GM12878 (cell line): ENCODE measurements at regions not wholly inside any gene's neighbourhood (a gene's known extent, or its start where the extent isn't known, plus 50 kb on each side); places are given as distances from the start of the nearest gene placed in this dataset.

ENCODE experiments used
- ATAC-seq: fragments of 200-7000 bp; cut with Tn5 transposase; 3 replicates; pipeline ENCODE4 v1.9.1; 2020; ENCODE audit warnings: mild to moderate bottlenecking, moderate library complexity
- BruUV-seq: library from RNA; stranded (reverse); fragments of 400-500 nt; replicated peaks from 2 replicates; lab custom pipeline; 2021; lab: Mats Ljungman, UMichigan
- CTCF ChIA-PET: fragments of 300-600 bp; sonication (Branson Sonifier 250); formaldehyde crosslinking; extraction: SDS; loops from one replicate; lab custom pipeline; 2021; ENCODE audit warnings: inconsistent platforms; lab: Yijun Ruan, JAX
- POLR2A ChIA-PET: fragments of 350-600 bp; formaldehyde crosslinking; extraction: SDS; loops from one replicate; lab custom pipeline; 2021; ENCODE audit warnings: inconsistent platforms; lab: Charles Lee
- RAD21 ChIA-PET: fragments of 300-600 bp; sonication (Branson Sonifier 250); formaldehyde crosslinking; loops from one replicate; lab custom pipeline; 2023; ENCODE audit warnings: antibody characterized with exemption; ENCODE audit not compliant: unreplicated experiment; lab: Charles Lee
- SMC1A ChIA-PET: fragments of 300-600 bp; sonication (Branson Sonifier 250); formaldehyde crosslinking; loops from one replicate; lab custom pipeline; 2023; ENCODE audit not compliant: unreplicated experiment, uncharacterized antibody; lab: Charles Lee
- DNase-seq: peaks from one replicate; pipeline ENCODE4 v3.0.0-alpha.2; 2011; ENCODE audit warnings: low read depth, low spot score
- FAIRE-seq: peaks from 3 replicates; lab custom pipeline; 2011; peaks lifted over from hg19 to GRCh38; lab: Jason Lieb, UNC
- H2AFZ ChIP-seq: 2 replicates; pipeline ENCODE4 v1.6.0; 2011; ENCODE audit warnings: low read depth, low read length, control low read depth; ENCODE audit not compliant: control insufficient read depth
- H3K27ac ChIP-seq: 2 replicates; pipeline ENCODE4 v1.5.1; 2011; ENCODE audit warnings: control low read depth; ENCODE audit not compliant: control insufficient read depth, insufficient read depth
- H3K27me3 ChIP-seq, 2 experiments: replicated peaks in 1 of 2; 2 replicates each; pipeline versions ENCODE4 v1.6.0 to v1.6.1; 2011; ENCODE audit warnings: low read length in 1 of 2; ENCODE audit not compliant: control insufficient read depth in 2 of 2, insufficient read depth in 2 of 2
- H3K36me3 ChIP-seq, 2 experiments: 2 replicates each; pipeline ENCODE4 v1.5.1; 2011; ENCODE audit warnings: low read length in 1 of 2; ENCODE audit not compliant: control insufficient read depth in 2 of 2, insufficient read depth in 2 of 2
- H3K4me1 ChIP-seq: 2 replicates; pipeline ENCODE4 v1.6.1; 2011; ENCODE audit warnings: mild to moderate bottlenecking, low read length, moderate library complexity, mixed read lengths; ENCODE audit not compliant: control insufficient read depth, insufficient read depth
- H3K4me2 ChIP-seq: 2 replicates; pipeline ENCODE4 v1.6.0; 2011; ENCODE audit warnings: control low read depth; ENCODE audit not compliant: control insufficient read depth, insufficient read depth
- H3K4me3 ChIP-seq: fragments of 200-600 bp; sonication (generic); 2 replicates; pipeline ENCODE4 v1.5.1; 2016
- H3K79me2 ChIP-seq: 2 replicates; pipeline ENCODE4 v1.6.0; 2011; ENCODE audit warnings: low read length; ENCODE audit not compliant: control insufficient read depth, insufficient read depth
- H3K9ac ChIP-seq: 2 replicates; pipeline ENCODE4 v1.8.0; 2011; ENCODE audit warnings: low read length, control low read depth, mixed read lengths; ENCODE audit not compliant: control insufficient read depth, insufficient read depth
- H3K9me3 ChIP-seq: replicated peaks from 3 replicates; pipeline ENCODE4 v1.5.1; 2011; ENCODE audit warnings: mild to moderate bottlenecking, low read length; ENCODE audit not compliant: control insufficient read depth, insufficient read depth
- H4K20me1 ChIP-seq: 2 replicates; pipeline ENCODE4 v1.6.0; 2011; ENCODE audit not compliant: control insufficient read depth, insufficient read depth
- CREM ChIP-seq: IDR thresholded peaks from 2 replicates; pipeline ENCODE4 v1.6.1; 2014; ENCODE audit warnings: antibody characterized with exemption, low read depth
- DPF2 ChIP-seq: fragments of 450-650 bp; IDR thresholded peaks from 2 replicates; pipeline ENCODE4 v1.6.1; 2017; ENCODE audit warnings: mild to moderate bottlenecking
- ESRRA ChIP-seq: IDR thresholded peaks from 2 replicates; pipeline ENCODE4 v1.6.1; 2012; ENCODE audit warnings: mild to moderate bottlenecking, low read length, improper control_type of control experiment
- FOS ChIP-seq: IDR thresholded peaks from 3 replicates; pipeline ENCODE4 v1.6.1; 2011; ENCODE audit warnings: borderline replicate concordance; ENCODE audit not compliant: insufficient read length; ENCODE audit errors: extremely low read depth
- KLF5 ChIP-seq: fragments of 450-650 bp; IDR thresholded peaks from 2 replicates; pipeline ENCODE4 v1.6.1; 2014; ENCODE audit warnings: mild to moderate bottlenecking; ENCODE audit not compliant: partially characterized antibody
- MEF2B ChIP-seq: fragments of 450-650 bp; IDR thresholded peaks from 2 replicates; pipeline ENCODE4 v1.6.1; 2018; ENCODE audit warnings: mild to moderate bottlenecking, moderate library complexity; ENCODE audit not compliant: partially characterized antibody, poor library complexity, severe bottlenecking
- NFYA ChIP-seq: IDR thresholded peaks from 2 replicates; pipeline ENCODE4 v1.6.1; 2011; ENCODE audit warnings: low read depth, mild to moderate bottlenecking, low read length, improper control_type of control experiment, borderline replicate concordance
- PRDM15 ChIP-seq: fragments of 450-650 bp; formaldehyde crosslinking; IDR thresholded peaks from 2 replicates; pipeline ENCODE4 v1.4.0; 2020; ENCODE audit warnings: mild to moderate bottlenecking, moderate library complexity
- RAD51 ChIP-seq: fragments of 450-650 bp; IDR thresholded peaks from 2 replicates; pipeline ENCODE4 v1.6.1; 2016; ENCODE audit warnings: moderate library complexity, mild to moderate bottlenecking, inconsistent platforms
- SPI1 ChIP-seq: IDR thresholded peaks from 2 replicates; pipeline ENCODE4 v1.6.1; 2011; ENCODE audit warnings: low read depth, mild to moderate bottlenecking, low read length, moderate library complexity, borderline replicate concordance; ENCODE audit not compliant: insufficient read depth
- TARDBP ChIP-seq: IDR thresholded peaks from 2 replicates; pipeline ENCODE4 v1.6.1; 2016; ENCODE audit warnings: borderline replicate concordance
- ZBTB33 ChIP-seq: fragments of 450-650 bp; IDR thresholded peaks from 2 replicates; pipeline ENCODE4 v1.6.1; 2017; ENCODE audit warnings: mild to moderate bottlenecking
- WGBS: methylation state at CpG from one replicate; pipeline ENCODE4 v1.1.6; 2016; ENCODE audit warnings: low lambda C conversion rate; ENCODE audit not compliant: insufficient replicate concordance, insufficient coverage; ENCODE audit errors: missing lambda C conversion rate; 5-methylcytosine and 5-hydroxymethylcytosine counted together
- in situ Hi-C: fragments of 300-500 bp; cut with MboI; formaldehyde crosslinking; loops from 9 replicates; pipeline ENCODE4 v1.14.3; 2018; ENCODE audit warnings: mixed read lengths
- intact Hi-C: fragments of 100-400 bp; cut with micrococcal nuclease; formaldehyde crosslinking; loops from one replicate; pipeline ENCODE4 v1.14.2; 2022; ENCODE audit not compliant: unreplicated experiment
- TF ChIP-seq, protein P1 (sequence below): IDR thresholded peaks from 2 replicates; pipeline ENCODE4 v1.6.1; 2011; ENCODE audit warnings: low read depth, low read length, improper control_type of control experiment, borderline replicate concordance

DNA sequence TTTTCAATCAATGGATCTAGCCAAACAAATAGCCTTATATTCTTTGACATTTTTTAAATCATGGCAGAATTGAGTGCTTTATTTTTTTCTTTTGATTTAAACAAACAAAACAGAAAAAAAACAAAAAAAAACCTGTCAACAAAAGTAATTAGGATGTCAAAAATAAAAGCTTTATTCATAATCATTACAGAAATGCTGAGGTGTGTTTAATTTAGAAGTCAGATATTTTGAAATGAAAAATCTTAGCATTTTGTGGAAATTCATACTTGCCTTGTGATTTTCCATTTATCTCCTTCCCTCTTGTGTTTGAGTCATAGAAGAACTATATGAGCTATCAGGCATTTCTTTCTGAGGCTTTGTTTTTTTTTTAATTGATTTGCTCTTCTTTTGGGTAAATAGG, 387.0 kb upstream of the STXBP6 start (continued):
- TF ChIP-seq NFYA = no peak
- TF ChIP-seq, protein P1, sequence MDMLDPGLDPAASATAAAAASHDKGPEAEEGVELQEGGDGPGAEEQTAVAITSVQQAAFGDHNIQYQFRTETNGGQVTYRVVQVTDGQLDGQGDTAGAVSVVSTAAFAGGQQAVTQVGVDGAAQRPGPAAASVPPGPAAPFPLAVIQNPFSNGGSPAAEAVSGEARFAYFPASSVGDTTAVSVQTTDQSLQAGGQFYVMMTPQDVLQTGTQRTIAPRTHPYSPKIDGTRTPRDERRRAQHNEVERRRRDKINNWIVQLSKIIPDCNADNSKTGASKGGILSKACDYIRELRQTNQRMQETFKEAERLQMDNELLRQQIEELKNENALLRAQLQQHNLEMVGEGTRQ = no peak
- TF ChIP-seq RAD51 = no peak
- TF ChIP-seq MEF2B = no peak
- no peak for TF ChIP-seq TARDBP
- TF ChIP-seq KLF5 = no peak
- no peak for TF ChIP-seq ZBTB33
- TF ChIP-seq ESRRA = no peak
- no peak for TF ChIP-seq FOS
- TF ChIP-seq, all 136 proteins: peak for 0

- no peak for ATAC-seq
- CTCF ChIA-PET = interaction anchor here (0.6 to 7.9 kb wide), 3 partner anchors 23 to 103 kb away, joined by 3 to 100 read pairs (median 4); no protein-coding TSS in a partner anchor
- H3K4me3 ChIP-seq = no peak overlapping the region
- BruUV-seq = no TSS peak
- H4K20me1 ChIP-seq = no peaks in the 10 kb centered on the region
- intact Hi-C loops (no loop called here), in situ Hi-C loops (no loop called here)
- SMC1A ChIA-PET = interaction anchor here (1.4 kb wide), 1 partner anchor 8 kb away, joined by 3 read pairs; no protein-coding TSS in a partner anchor
- no peaks in the 10 kb centered on the region for H3K27me3 ChIP-seq
- RAD21 ChIA-PET = interaction anchor here (1.4 kb wide), 1 partner anchor 102 kb away, joined by 4 read pairs; no protein-coding TSS in a partner anchor
- H3K27ac ChIP-seq = no peak overlapping the region
- H3K79me2 ChIP-seq = no peaks in the 10 kb centered on the region
- no peak for DNase-seq
- no peaks in the 10 kb centered on the region for H3K4me1 ChIP-seq
- H3K4me2 ChIP-seq = no peak overlapping the region
- FAIRE-seq = no peak
- H3K9ac ChIP-seq = no peak overlapping the region
- POLR2A ChIA-PET = no interaction called here
- no peaks in the 10 kb centered on the region for H3K9me3 ChIP-seq
- 0% methylated on average over 2 of the region's 2 CpGs for WGBS
- no peak overlapping the region for H2AFZ ChIP-seq
- H3K36me3 ChIP-seq = no peaks in the 10 kb centered on the region
- TF ChIP-seq CREM (no peak), SPI1 (no peak), DPF2 (no peak), PRDM15 (CRISPR knock-in tag) (no peak)
These were observed 386.4 kb upstream of the STXBP6 start for GRCh38 chr14:25436288-25436875.
